IgD-negative memory B cell (primary cell): ENCODE measurements at regions not wholly inside any gene's neighbourhood (a gene's known extent, or its start where the extent isn't known, plus 50 kb on each side); places are given as distances from the start of the nearest gene placed in this dataset.
A peak's percentile ranks its signal among the peaks of the same experiment; 100 is the strongest.
"Not testable (repeated sequence)": the region's sequence is repeated elsewhere in the genome, so short reads cannot be mapped to it uniquely, and the experiment has no call there.

Experiments used
- H3K27ac Mint-ChIP-seq, 3 donors: one replicate each; pipeline ENCODE4 v1.8.0; 2020 to 2022; ENCODE audit warnings: mild to moderate bottlenecking in 3 of 3, mixed read lengths in 3 of 3, moderate library complexity in 1 of 3
- H3K27me3 Mint-ChIP-seq: one replicate; pipeline ENCODE4 v1.8.0; 2021; ENCODE audit warnings: mixed read lengths
- H3K36me3 Mint-ChIP-seq: one replicate; pipeline ENCODE4 v1.8.0; 2020; ENCODE audit warnings: mild to moderate bottlenecking, mixed read lengths
- H3K4me1 Mint-ChIP-seq, 3 donors: one replicate each; pipeline ENCODE4 v1.8.0; 2020 to 2022; ENCODE audit warnings: mixed read lengths in 3 of 3, mild to moderate bottlenecking in 1 of 3
- H3K4me3 Mint-ChIP-seq, 4 donors: one replicate each; pipeline ENCODE4 v1.8.0; 2020 to 2022; ENCODE audit warnings: mild to moderate bottlenecking in 4 of 4, mixed read lengths in 4 of 4, moderate library complexity in 3 of 4
- H3K9me3 Mint-ChIP-seq, 3 donors: one replicate each; pipeline ENCODE4 v1.8.0; 2020 to 2021; ENCODE audit warnings: mixed read lengths in 3 of 3, mild to moderate bottlenecking in 1 of 3

GRCh38 chr12:42923156-42923555 lies 333.6 kb upstream of the PRICKLE1 start:
- no peak overlapping the region for H3K4me3 Mint-ChIP-seq
- no peak overlapping the region for H3K27ac Mint-ChIP-seq
- H3K27me3 Mint-ChIP-seq: peaks cover 5% of the 10 kb centered on the region
- no peaks in the 10 kb centered on the region for H3K4me1 Mint-ChIP-seq
- no peaks in the 10 kb centered on the region for H3K9me3 Mint-ChIP-seq
- H3K36me3 Mint-ChIP-seq: no peaks in the 10 kb centered on the region

GRCh38 chr12:42922505-42922850 lies 332.9 kb upstream of the PRICKLE1 start:
- Mint-ChIP-seq H3K36me3 (no peaks in the 10 kb centered on the region), H3K4me1 (no peaks in the 10 kb centered on the region), H3K9me3 (no peaks in the 10 kb centered on the region)

GRCh38 chr12:42921741-42922504 lies 332.4 kb upstream of the PRICKLE1 start:
- Mint-ChIP-seq H3K27me3 (peaks cover 5% of the 10 kb centered on the region), H3K9me3 (no peaks in the 10 kb centered on the region), H3K4me3 (no peak overlapping the region), H3K27ac (no peak overlapping the region), H3K36me3 (no peaks in the 10 kb centered on the region), H3K4me1 (no peaks in the 10 kb centered on the region)

More at GRCh38 chr12:42922505-42922850, 332.9 kb upstream of the PRICKLE1 start:
- Mint-ChIP-seq H3K4me3 (no peak overlapping the region), H3K27ac (no peak overlapping the region), H3K27me3 (peaks cover 5% of the 10 kb centered on the region)

- Mint-ChIP-seq H3K4me3 (peak overlapping the region in 1 of 4 donors; percentile 15), H3K4me1 (no peaks in the 10 kb centered on the region), H3K27ac (no peak overlapping the region), H3K27me3 (peaks cover 2% of the 10 kb centered on the region), H3K9me3 (peaks cover 0 to 4% (median 0%) of the 10 kb centered on the region in 3 donors), H3K36me3 (no peaks in the 10 kb centered on the region)
These were observed 330.1 kb upstream of the PRICKLE1 start for GRCh38 chr12:42919691-42920090.

- H3K36me3 Mint-ChIP-seq: no peaks in the 10 kb centered on the region
- no peaks in the 10 kb centered on the region for H3K4me1 Mint-ChIP-seq
- peaks cover 1% of the 10 kb centered on the region for H3K27me3 Mint-ChIP-seq
- H3K4me3 Mint-ChIP-seq: no peak overlapping the region
- H3K27ac Mint-ChIP-seq: no peak overlapping the region
- peaks cover 0 to 4% (median 0%) of the 10 kb centered on the region in 3 donors for H3K9me3 Mint-ChIP-seq
These were observed 328.9 kb upstream of the PRICKLE1 start for GRCh38 chr12:42918443-42918842.

GRCh38 chr12:42916143-42916542 lies 326.6 kb upstream of the PRICKLE1 start:
- Mint-ChIP-seq H3K9me3 (peaks cover 0 to 4% (median 4%) of the 10 kb centered on the region in 3 donors), H3K27ac (no peak overlapping the region), H3K4me3 (no peak overlapping the region), H3K4me1 (peaks cover 0 to 2% (median 0%) of the 10 kb centered on the region in 3 donors), H3K27me3 (peaks cover 1% of the 10 kb centered on the region), H3K36me3 (no peaks in the 10 kb centered on the region)

GRCh38 chr12:42915426-42915825 lies 325.9 kb upstream of the PRICKLE1 start:
- Mint-ChIP-seq H3K36me3 (no peaks in the 10 kb centered on the region), H3K4me3 (no peak overlapping the region), H3K27ac (no peak overlapping the region), H3K4me1 (peaks cover 0 to 2% (median 0%) of the 10 kb centered on the region in 3 donors), H3K27me3 (peaks cover 1% of the 10 kb centered on the region), H3K9me3 (peaks cover 0 to 4% (median 4%) of the 10 kb centered on the region in 3 donors)

GRCh38 chr12:42912367-42912766 lies 322.8 kb upstream of the PRICKLE1 start:
- Mint-ChIP-seq H3K36me3 (no peaks in the 10 kb centered on the region), H3K27ac (no peak overlapping the region), H3K4me3 (no peak overlapping the region), H3K27me3 (peaks cover 1% of the 10 kb centered on the region), H3K9me3 (peaks cover 0 to 4% (median 4%) of the 10 kb centered on the region in 3 donors), H3K4me1 (peaks cover 0 to 2% (median 0%) of the 10 kb centered on the region in 3 donors)

GRCh38 chr12:42910656-42911055 lies 321.1 kb upstream of the PRICKLE1 start:
- Mint-ChIP-seq H3K4me1 (peaks cover 0 to 2% (median 0%) of the 10 kb centered on the region in 3 donors), H3K4me3 (no peak overlapping the region), H3K27ac (no peak overlapping the region), H3K27me3 (peaks cover 1% of the 10 kb centered on the region), H3K36me3 (no peaks in the 10 kb centered on the region), H3K9me3 (peaks cover 0 to 8% (median 6%) of the 10 kb centered on the region in 3 donors)

GRCh38 chr12:42908712-42909111 lies 319.2 kb upstream of the PRICKLE1 start:
- Mint-ChIP-seq H3K4me1 (peaks cover 0 to 2% (median 0%) of the 10 kb centered on the region in 3 donors), H3K27ac (no peak overlapping the region), H3K36me3 (no peaks in the 10 kb centered on the region), H3K4me3 (no peak overlapping the region), H3K27me3 (peaks cover 1% of the 10 kb centered on the region), H3K9me3 (peaks cover 0 to 8% (median 6%) of the 10 kb centered on the region in 3 donors)

- not testable (repeated sequence) for H3K27me3 Mint-ChIP-seq, H3K36me3 Mint-ChIP-seq, H3K4me3 Mint-ChIP-seq, H3K27ac Mint-ChIP-seq, H3K9me3 Mint-ChIP-seq, H3K4me1 Mint-ChIP-seq
These were observed 317.3 kb upstream of the PRICKLE1 start for GRCh38 chr12:42906801-42907200.

GRCh38 chr12:42905419-42905705 lies 315.8 kb upstream of the PRICKLE1 start:
- Mint-ChIP-seq H3K36me3 (no peaks in the 10 kb centered on the region), H3K4me3 (no peak overlapping the region), H3K27me3 (peaks cover 2% of the 10 kb centered on the region), H3K27ac (no peak overlapping the region), H3K9me3 (peaks cover 0 to 8% (median 2%) of the 10 kb centered on the region in 3 donors), H3K4me1 (no peaks in the 10 kb centered on the region)

- Mint-ChIP-seq H3K4me3 (no peak overlapping the region), H3K27me3 (peaks cover 2% of the 10 kb centered on the region), H3K4me1 (no peaks in the 10 kb centered on the region), H3K9me3 (peaks cover 0 to 8% (median 2%) of the 10 kb centered on the region in 3 donors), H3K36me3 (no peaks in the 10 kb centered on the region), H3K27ac (no peak overlapping the region)
These were observed 315.3 kb upstream of the PRICKLE1 start for GRCh38 chr12:42904683-42905418.

GRCh38 chr12:42903736-42904135 lies 314.2 kb upstream of the PRICKLE1 start:
- H3K4me1 Mint-ChIP-seq: no peaks in the 10 kb centered on the region
- H3K4me3 Mint-ChIP-seq: no peak overlapping the region
- H3K9me3 Mint-ChIP-seq: peaks cover 0 to 8% (median 2%) of the 10 kb centered on the region in 3 donors
- H3K27ac Mint-ChIP-seq: no peak overlapping the region
- H3K27me3 Mint-ChIP-seq: peaks cover 2% of the 10 kb centered on the region
- H3K36me3 Mint-ChIP-seq: no peaks in the 10 kb centered on the region

- H3K9me3 Mint-ChIP-seq: peaks cover 0 to 5% (median 2%) of the 10 kb centered on the region in 3 donors
- no peaks in the 10 kb centered on the region for H3K4me1 Mint-ChIP-seq
- no peaks in the 10 kb centered on the region for H3K36me3 Mint-ChIP-seq
- H3K4me3 Mint-ChIP-seq: no peak overlapping the region
- no peak overlapping the region for H3K27ac Mint-ChIP-seq
- H3K27me3 Mint-ChIP-seq: peaks cover 2% of the 10 kb centered on the region
These were observed 312.5 kb upstream of the PRICKLE1 start for GRCh38 chr12:42902001-42902400.

GRCh38 chr12:42893803-42894202 lies 304.3 kb upstream of the PRICKLE1 start:
- Mint-ChIP-seq H3K9me3 (peaks cover 0 to 2% (median 0%) of the 10 kb centered on the region in 3 donors), H3K4me1 (no peaks in the 10 kb centered on the region), H3K4me3 (no peak overlapping the region), H3K36me3 (no peaks in the 10 kb centered on the region), H3K27me3 (peaks cover 2% of the 10 kb centered on the region), H3K27ac (no peak overlapping the region)
